GM23248 (cell line): ENCODE measurements at regions not wholly inside any gene's neighbourhood (a gene's known extent, or its start where the extent isn't known, plus 50 kb on each side); places are given as distances from the start of the nearest gene placed in this dataset.

ENCODE experiments used
- DNase-seq: peaks from one replicate; pipeline ENCODE4 v3.0.0-alpha.2; 2015
- H2AFZ ChIP-seq: fragments of 200-600 bp; sonication (generic); 2 replicates; pipeline ENCODE4 v1.6.1; 2016; ENCODE audit warnings: antibody characterized with exemption
- H3F3A ChIP-seq: fragments of 200-600 bp; sonication (generic); 2 replicates; pipeline ENCODE4 v1.6.1; 2016; ENCODE audit warnings: mild to moderate bottlenecking, antibody characterized with exemption, mixed run types; ENCODE audit not compliant: insufficient read depth
- H3K27ac ChIP-seq: fragments of 200-600 bp; sonication (generic); 2 replicates; pipeline ENCODE4 v1.5.1; 2016; ENCODE audit warnings: mild to moderate bottlenecking
- H3K27me3 ChIP-seq: fragments of 200-600 bp; sonication (generic); replicated peaks from 2 replicates; pipeline ENCODE4 v1.6.1; 2016; ENCODE audit warnings: mild to moderate bottlenecking; ENCODE audit not compliant: insufficient read depth
- H3K36me3 ChIP-seq: fragments of 200-600 bp; sonication (generic); 2 replicates; pipeline ENCODE4 v1.6.1; 2016; ENCODE audit warnings: low read depth, mild to moderate bottlenecking
- H3K4me1 ChIP-seq: fragments of 200-600 bp; sonication (generic); 2 replicates; pipeline ENCODE4 v1.6.1; 2016; ENCODE audit warnings: mild to moderate bottlenecking; ENCODE audit not compliant: insufficient read depth
- H3K4me2 ChIP-seq: fragments of 200-600 bp; sonication (generic); one replicate; pipeline ENCODE4 v1.6.1; 2016; ENCODE audit warnings: mild to moderate bottlenecking; ENCODE audit not compliant: unreplicated experiment
- H3K4me3 ChIP-seq: fragments of 200-600 bp; sonication (generic); 2 replicates; pipeline ENCODE4 v1.5.1; 2016; ENCODE audit warnings: mild to moderate bottlenecking
- H3K79me2 ChIP-seq: fragments of 200-600 bp; sonication (generic); 2 replicates; pipeline ENCODE4 v1.6.1; 2016; ENCODE audit warnings: mild to moderate bottlenecking; ENCODE audit not compliant: insufficient read depth
- H3K9ac ChIP-seq: fragments of 200-600 bp; sonication (generic); 2 replicates; pipeline ENCODE4 v1.6.1; 2016; ENCODE audit warnings: mild to moderate bottlenecking
- H3K9me2 ChIP-seq: fragments of 200-600 bp; sonication (generic); 2 replicates; pipeline ENCODE4 v1.6.1; 2016; ENCODE audit warnings: mixed run types, mild to moderate bottlenecking, moderate library complexity; ENCODE audit not compliant: insufficient read depth
- H3K9me3 ChIP-seq: fragments of 200-600 bp; sonication (generic); one replicate; pipeline ENCODE4 v1.6.1; 2017; ENCODE audit warnings: low read depth
- H4K20me1 ChIP-seq: fragments of 200-600 bp; sonication (generic); 2 replicates; pipeline ENCODE4 v1.6.0; 2016; ENCODE audit not compliant: insufficient read depth
- EZH2 ChIP-seq: fragments of 200-600 bp; sonication (generic); IDR thresholded peaks from 2 replicates; pipeline ENCODE4 v1.6.1; 2018; ENCODE audit warnings: antibody characterized with exemption, mild to moderate bottlenecking; ENCODE audit not compliant: insufficient read depth, poor library complexity, severe bottlenecking
- EZH2phosphoT487 ChIP-seq: fragments of 200-600 bp; sonication (generic); IDR thresholded peaks from 2 replicates; pipeline ENCODE4 v1.6.1; 2018; ENCODE audit warnings: antibody characterized with exemption, moderate library complexity, mild to moderate bottlenecking, low read depth; ENCODE audit not compliant: insufficient read depth
- WGBS, 2 experiments: methylation state at CpG; one replicate each; pipeline ENCODE4 v1.1.6; 2015 to 2017; ENCODE audit warnings: low lambda C conversion rate in 2 of 2, low coverage in 1 of 2; ENCODE audit errors: missing lambda C conversion rate in 2 of 2; 5-methylcytosine and 5-hydroxymethylcytosine counted together
- in situ Hi-C: fragments of 300-500 bp; cut with MboI; formaldehyde crosslinking; loops from 2 replicates; pipeline ENCODE4 v1.15.0; 2020

- WGBS, 2 experiments: 24 to 38% methylated on average over 2 of the region's 2 CpGs
- no peaks in the 10 kb centered on the region for H3K79me2 ChIP-seq
- H3K9me2 ChIP-seq: no peaks in the 10 kb centered on the region
- DNase-seq: no peak
- H3K27ac ChIP-seq: no peak overlapping the region
- H2AFZ ChIP-seq: no peak overlapping the region
- no peaks in the 10 kb centered on the region for H4K20me1 ChIP-seq
- in situ Hi-C loops: no loop called here
- TF ChIP-seq EZH2phosphoT487 (no peak), EZH2 (no peak)
- H3K4me1 ChIP-seq: no peaks in the 10 kb centered on the region
- H3K9ac ChIP-seq: no peak overlapping the region
- no peaks in the 10 kb centered on the region for H3K27me3 ChIP-seq
- H3F3A ChIP-seq: no peaks in the 10 kb centered on the region
- H3K4me3 ChIP-seq: no peak overlapping the region
- no peaks in the 10 kb centered on the region for H3K36me3 ChIP-seq
- H3K9me3 ChIP-seq: no peaks in the 10 kb centered on the region
- no peak overlapping the region for H3K4me2 ChIP-seq
These were observed 107.3 kb downstream of the KIF26A start for GRCh38 chr14:104245723-104246122.

GRCh38 chr14:104246401-104247335 lies 108.3 kb downstream of the KIF26A start:
- H3K9me2 ChIP-seq: no peaks in the 10 kb centered on the region
- no peak overlapping the region for H3K4me3 ChIP-seq
- no peak for TF ChIP-seq EZH2phosphoT487
- no peak for TF ChIP-seq EZH2
- H3K27ac ChIP-seq: no peak overlapping the region
- no peaks in the 10 kb centered on the region for H3K79me2 ChIP-seq
- H2AFZ ChIP-seq: no peak overlapping the region
- no peaks in the 10 kb centered on the region for H3K4me1 ChIP-seq
- in situ Hi-C loops: no loop called here
- WGBS, 2 experiments: 21 to 25% methylated on average over 17 to 19 of the region's 19 CpGs
- H3F3A ChIP-seq: no peaks in the 10 kb centered on the region
- H3K27me3 ChIP-seq: no peaks in the 10 kb centered on the region
- no peaks in the 10 kb centered on the region for H4K20me1 ChIP-seq
- no peak overlapping the region for H3K9ac ChIP-seq
- no peaks in the 10 kb centered on the region for H3K9me3 ChIP-seq
- H3K36me3 ChIP-seq: no peaks in the 10 kb centered on the region
- no peak overlapping the region for H3K4me2 ChIP-seq
- no peak for DNase-seq

GRCh38 chr14:104247336-104248202 lies 109.2 kb downstream of the KIF26A start:
- Histone ChIP-seq H3F3A (no peaks in the 10 kb centered on the region), H3K79me2 (no peaks in the 10 kb centered on the region), H3K36me3 (no peaks in the 10 kb centered on the region), H3K27me3 (no peaks in the 10 kb centered on the region), H3K27ac (no peak overlapping the region), H3K4me2 (no peak overlapping the region), H3K9ac (no peak overlapping the region), H3K4me3 (no peak overlapping the region), H4K20me1 (no peaks in the 10 kb centered on the region), H3K9me2 (no peaks in the 10 kb centered on the region), H2AFZ (no peak overlapping the region), H3K4me1 (no peaks in the 10 kb centered on the region), H3K9me3 (no peaks in the 10 kb centered on the region)
- DNase-seq: no peak
- 46 to 50% methylated on average over 20 to 23 of the region's 24 CpGs for WGBS, 2 experiments
- TF ChIP-seq EZH2phosphoT487 (no peak), EZH2 (no peak)
- in situ Hi-C loops: no loop called here

DNA sequence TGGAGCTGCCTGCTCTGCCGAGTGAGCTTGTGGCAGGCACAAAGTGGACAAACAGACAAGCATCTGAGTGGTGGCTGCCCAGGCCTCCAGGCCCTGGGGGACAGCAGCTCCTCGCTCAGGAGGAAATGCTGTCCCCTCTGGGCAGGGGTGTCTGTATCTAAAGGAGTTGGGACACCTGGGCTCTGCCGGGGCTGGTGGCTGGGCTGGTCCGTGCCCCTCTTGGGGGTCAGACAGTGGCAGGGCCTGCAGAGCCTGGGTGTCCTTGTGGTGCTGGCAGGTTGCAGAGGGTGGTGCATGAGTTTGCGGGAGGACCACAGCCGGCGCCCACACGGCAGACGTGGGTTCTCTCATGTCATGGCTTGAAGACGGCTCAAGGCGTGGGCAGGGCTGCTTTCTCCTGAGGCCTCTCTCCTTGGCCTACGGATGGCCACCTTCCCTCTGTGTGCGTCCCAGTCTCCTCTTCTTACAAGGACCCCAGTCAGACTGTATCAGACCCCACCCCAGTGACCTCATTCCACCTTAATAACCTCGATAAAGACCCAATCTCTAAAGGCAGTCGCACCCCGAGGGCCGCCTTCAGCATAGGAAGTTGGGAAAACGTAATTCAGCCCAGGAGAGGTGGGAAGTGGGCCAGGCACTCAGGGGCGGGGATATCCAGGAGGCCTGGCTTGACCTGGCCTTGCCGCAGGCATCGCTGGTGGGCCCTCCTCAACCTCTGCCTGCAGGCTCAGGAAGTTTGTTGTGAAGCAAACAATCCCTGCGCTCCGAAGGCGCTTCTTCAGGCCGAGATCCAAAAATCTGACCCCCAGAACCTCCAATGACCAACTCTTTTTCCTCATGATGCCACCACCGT lies 110.0 kb downstream of the KIF26A start:
- in situ Hi-C loops: no loop called here
- Histone ChIP-seq H3K9me3 (no peaks in the 10 kb centered on the region), H3K9me2 (no peaks in the 10 kb centered on the region), H2AFZ (no peak overlapping the region), H3K27me3 (no peaks in the 10 kb centered on the region), H3K36me3 (no peaks in the 10 kb centered on the region), H3K79me2 (no peaks in the 10 kb centered on the region), H3K4me2 (no peak overlapping the region), H3K27ac (no peak overlapping the region), H3K4me3 (no peak overlapping the region), H3F3A (no peaks in the 10 kb centered on the region), H3K4me1 (no peaks in the 10 kb centered on the region), H4K20me1 (no peaks in the 10 kb centered on the region), H3K9ac (no peak overlapping the region)
- TF ChIP-seq EZH2 (no peak), EZH2phosphoT487 (no peak)
- DNase-seq: no peak
- 62 to 72% methylated on average over 26 of the region's 26 CpGs for WGBS, 2 experiments
